ENCODE measurements at regions not wholly inside any gene's neighbourhood (a gene's known extent, or its start where the extent isn't known, plus 50 kb on each side); places are given as distances from the start of the nearest gene placed in this dataset.

- no peak for TF ChIP-seq CTCF (IDR thresholded peaks at IDR 0.05; ENCODE audit: insufficient read depth, low read length, poor library complexity, severe bottlenecking)
- no peak for TF ChIP-seq EZH2phosphoT487 (conservative IDR thresholded peaks at IDR 0.05; ENCODE audit: low read length)
Observed at GRCh38 chr11:131201674-131202073, 168.7 kb upstream of the NTM start.

All from SU-DHL-6 (cell line).